Prostate gland (tissue), 2 donors: ENCODE measurements at regions not wholly inside any gene's neighbourhood (a gene's known extent, or its start where the extent isn't known, plus 50 kb on each side); places are given as distances from the start of the nearest gene placed in this dataset.
"Not testable (repeated sequence)": the region's sequence is repeated elsewhere in the genome, so short reads cannot be mapped to it uniquely, and the experiment has no call there.

Experiments
- DNase-seq: peaks from one replicate; pipeline ENCODE4 v3.0.0-alpha.2; 2019; ENCODE audit warnings: low spot score
- H3K27ac ChIP-seq, 2 donors: fragments of 200-600 bp; sonication (generic); 2 replicates each; pipeline ENCODE4 v1.5.1; 2017 to 2019
- H3K27me3 ChIP-seq: fragments of 200-600 bp; sonication (generic); replicated peaks from 2 replicates; pipeline ENCODE4 v1.5.1; 2019; ENCODE audit not compliant: insufficient read depth
- H3K36me3 ChIP-seq, 2 donors: fragments of 200-600 bp; sonication (generic); 1 replicate in 1 of 2; 2 replicates in 1 of 2; pipeline versions ENCODE4 v1.5.1 to v1.8.1; 2017 to 2019
- H3K4me1 ChIP-seq: fragments of 200-600 bp; sonication (generic); replicated peaks from 2 replicates; pipeline ENCODE4 v1.5.1; 2019
- H3K4me3 ChIP-seq, 2 donors: fragments of 200-600 bp; sonication (generic); 2 replicates each; pipeline ENCODE4 v1.5.1; 2017 to 2019
- H3K9me3 ChIP-seq: fragments of 200-600 bp; sonication (generic); 2 replicates; pipeline ENCODE4 v1.5.1; 2017
- CTCF ChIP-seq, 4 experiments: fragments of 200-600 bp in 2 of 4; fragments of 450-650 bp in 2 of 4; sonication (generic) in 2 of 4; IDR thresholded peaks; 1 replicate in 3 of 4; 2 replicates in 1 of 4; pipeline ENCODE4 v1.5.1; 2016 to 2019; ENCODE audit warnings: antibody characterized with exemption in 4 of 4, mild to moderate bottlenecking in 2 of 4, moderate library complexity in 2 of 4
- POLR2A ChIP-seq: fragments of 450-650 bp; IDR thresholded peaks from one replicate; pipeline ENCODE4 v1.6.1; 2016; ENCODE audit warnings: antibody characterized with exemption, mild to moderate bottlenecking
- POLR2AphosphoS5 ChIP-seq: sonication (generic); formaldehyde crosslinking; IDR thresholded peaks from one replicate; pipeline ENCODE4 v1.6.1; 2017; ENCODE audit warnings: antibody characterized with exemption
- WGBS: methylation state at CpG from one replicate; pipeline ENCODE4 v1.1.5; 2018; 5-methylcytosine and 5-hydroxymethylcytosine counted together
- intact Hi-C: fragments of 100-400 bp; cut with DNase I; formaldehyde crosslinking; loops from one replicate; pipeline ENCODE4 v1.14.2; 2022

DNA sequence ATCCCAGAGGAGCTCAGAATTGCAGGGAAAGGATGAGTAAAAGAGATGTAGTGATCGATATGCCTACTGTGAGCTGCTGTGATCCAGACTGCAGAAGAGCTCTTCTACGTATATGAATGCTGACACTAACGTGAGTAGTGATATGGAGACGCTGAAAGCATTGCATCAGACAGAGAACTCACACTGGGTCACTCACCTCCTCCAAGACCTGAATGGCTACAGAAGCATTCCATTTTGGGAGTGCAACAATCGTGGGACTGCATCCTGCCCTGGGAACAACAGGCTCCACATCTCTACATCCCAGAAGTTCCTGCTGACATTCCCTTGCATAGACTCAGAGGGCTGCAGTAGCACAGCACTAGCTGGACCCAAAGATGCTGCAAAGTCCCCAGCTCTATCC, 755.9 kb upstream of the MEF2C start:
- DNase-seq: no peak
- Histone ChIP-seq H3K4me1 (no peaks in the 10 kb centered on the region), H3K27me3 (no peaks in the 10 kb centered on the region), H3K4me3 (no peak overlapping the region), H3K9me3 (no peaks in the 10 kb centered on the region), H3K36me3 (no peaks in the 10 kb centered on the region), H3K27ac (no peak overlapping the region)
- no peak for TF ChIP-seq POLR2A
- TF ChIP-seq POLR2AphosphoS5: no peak
- no peak for TF ChIP-seq CTCF (IDR thresholded peaks at IDR 0.05)
- intact Hi-C loops: no loop called here
- WGBS: 98% methylated on average over 5 of the region's 5 CpGs

DNA sequence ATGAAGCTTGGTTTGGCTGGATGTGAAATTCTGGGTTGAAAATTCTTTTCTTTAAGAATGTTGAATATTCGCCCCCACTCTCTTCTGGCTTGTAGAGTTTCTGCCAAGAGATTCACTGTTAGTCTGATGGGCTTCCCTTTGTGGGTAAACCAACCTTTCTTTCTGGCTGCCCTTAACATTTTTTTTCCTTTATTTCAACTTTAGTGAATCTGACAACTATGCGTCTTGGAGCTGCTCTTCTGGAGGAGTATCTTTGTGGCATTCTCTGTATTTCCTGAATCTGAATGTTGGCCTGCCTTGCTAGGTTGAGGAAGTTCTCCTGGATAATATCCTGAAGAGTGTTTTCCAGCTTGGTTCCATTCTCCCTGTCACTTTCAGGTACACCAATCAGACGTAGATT, 751.2 kb upstream of the MEF2C start:
- DNase-seq, H3K27me3 ChIP-seq, intact Hi-C loops, H3K9me3 ChIP-seq, H3K4me3 ChIP-seq, H3K36me3 ChIP-seq, H3K4me1 ChIP-seq, H3K27ac ChIP-seq: not testable (repeated sequence)
- 94% methylated on average over 3 of the region's 3 CpGs for WGBS

GRCh38 chr5:89630064-89630463, 747.1 kb upstream of the MEF2C start:
- H3K27me3 ChIP-seq, intact Hi-C loops, H3K4me1 ChIP-seq, H3K9me3 ChIP-seq, H3K36me3 ChIP-seq, H3K27ac ChIP-seq, H3K4me3 ChIP-seq, DNase-seq: not testable (repeated sequence)

DNA sequence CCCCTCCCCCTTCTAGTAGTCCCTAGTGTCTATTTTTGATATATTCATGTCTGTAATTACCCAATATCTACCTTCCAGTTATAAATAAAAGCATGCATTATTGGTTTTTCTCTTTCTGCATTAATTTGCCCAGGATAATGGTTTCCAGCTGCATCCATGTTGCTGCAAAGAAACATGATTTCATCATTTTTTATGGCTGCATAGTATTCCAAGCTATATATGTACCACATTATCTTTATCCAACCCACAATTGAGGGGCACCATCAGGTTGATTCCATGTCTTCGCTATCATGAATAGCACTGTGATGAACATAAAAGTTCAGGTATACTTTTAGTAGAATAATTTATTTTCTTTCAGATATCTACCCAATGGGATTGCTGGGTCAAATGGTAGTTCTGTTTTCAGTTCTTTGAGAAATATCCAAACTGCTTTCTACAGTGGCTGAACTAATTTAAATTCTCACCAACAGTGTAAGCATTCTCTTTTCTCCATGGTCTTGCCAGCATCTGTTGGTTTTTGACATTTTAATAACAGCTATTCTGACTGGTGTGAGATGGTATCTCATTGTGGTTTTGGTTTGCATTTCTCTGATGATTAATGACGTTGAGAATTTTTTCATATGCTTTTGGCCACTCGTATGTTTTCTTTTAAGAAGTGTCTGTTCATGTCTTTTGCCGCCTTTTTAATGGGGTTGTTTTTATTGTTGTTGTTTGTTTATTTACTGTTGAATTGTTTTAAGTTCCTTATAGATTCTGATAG, 746.1 kb upstream of the MEF2C start:
- TF ChIP-seq POLR2AphosphoS5 (no peak), POLR2A (no peak), CTCF (IDR thresholded peaks at IDR 0.05) (no peak)

DNA sequence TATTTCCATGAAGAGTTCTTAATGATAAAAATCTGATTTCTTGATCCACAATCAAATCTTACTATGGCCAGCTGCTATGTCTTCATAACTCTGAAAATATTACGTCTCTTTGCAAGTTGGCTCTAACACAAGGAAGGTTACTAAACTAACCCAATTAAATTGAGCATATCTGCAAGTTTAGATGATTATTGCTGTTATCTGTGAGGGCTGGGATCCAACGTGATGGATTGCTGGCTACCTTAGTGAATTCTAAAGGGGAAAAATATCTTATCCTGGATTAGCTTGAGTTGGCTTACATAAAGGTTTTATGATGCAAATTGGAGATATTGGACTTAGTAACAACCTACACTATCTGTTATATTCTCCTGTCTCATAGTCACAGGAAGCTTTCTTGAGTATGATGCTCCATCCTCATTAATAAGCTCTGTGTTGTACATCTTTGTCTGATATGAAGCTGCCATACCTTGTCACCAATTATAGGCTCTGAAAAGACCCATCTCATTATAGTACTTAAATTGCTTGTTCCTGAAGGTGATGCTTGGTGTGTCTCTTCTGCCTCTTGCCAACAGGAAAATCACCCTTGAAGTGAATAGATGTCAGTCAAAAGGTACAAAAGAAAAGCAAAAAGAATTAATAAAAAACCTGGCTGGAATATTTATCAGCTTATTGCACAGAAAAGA, 733.0 kb upstream of the MEF2C start:
- H3K36me3 ChIP-seq: no peaks in the 10 kb centered on the region
- intact Hi-C loops: no loop called here
- H3K4me1 ChIP-seq: no peaks in the 10 kb centered on the region
- H3K27me3 ChIP-seq: no peaks in the 10 kb centered on the region
- no peak for TF ChIP-seq POLR2AphosphoS5
- no peak for TF ChIP-seq POLR2A
- no peak for TF ChIP-seq CTCF (IDR thresholded peaks at IDR 0.05)
- no peak overlapping the region for H3K4me3 ChIP-seq
- no peak overlapping the region for H3K27ac ChIP-seq
- H3K9me3 ChIP-seq: no peaks in the 10 kb centered on the region
- no peak for DNase-seq
- WGBS: 50% methylated on average over 2 of the region's 2 CpGs

More for the DNA sequence above, 746.1 kb upstream of the MEF2C start:
- Histone ChIP-seq H3K4me3 (no peak overlapping the region), H3K4me1 (no peaks in the 10 kb centered on the region), H3K27me3 (no peaks in the 10 kb centered on the region), H3K27ac (no peak overlapping the region), H3K36me3 (no peaks in the 10 kb centered on the region), H3K9me3 (no peaks in the 10 kb centered on the region)
- 72% methylated on average over 4 of the region's 4 CpGs for WGBS
- intact Hi-C loops: no loop called here
- DNase-seq: no peak
